Mesendoderm (in vitro differentiated cells): ENCODE measurements at regions not wholly inside any gene's neighbourhood (a gene's known extent, or its start where the extent isn't known, plus 50 kb on each side); places are given as distances from the start of the nearest gene placed in this dataset.
A peak's percentile ranks its signal among the peaks of the same experiment; 100 is the strongest.
"Not testable (repeated sequence)": the region's sequence is repeated elsewhere in the genome, so short reads cannot be mapped to it uniquely, and the experiment has no call there.

Source experiments
- DNase-seq: peaks from one replicate; pipeline ENCODE4 v3.0.0; 2013
- H2AK5ac ChIP-seq: 2 replicates; pipeline ENCODE4 v1.6.1; 2013; ENCODE audit warnings: low read length, inconsistent platforms
- H2BK120ac ChIP-seq: 2 replicates; pipeline ENCODE4 v1.6.1; 2013; ENCODE audit warnings: low read depth, mild to moderate bottlenecking, low read length, moderate library complexity, mixed read lengths
- H2BK15ac ChIP-seq: replicated peaks from 2 replicates; pipeline ENCODE4 v1.6.1; 2013; ENCODE audit warnings: low read depth, mild to moderate bottlenecking, moderate library complexity
- H2BK5ac ChIP-seq: 2 replicates; pipeline ENCODE4 v1.6.1; 2013; ENCODE audit warnings: low read length, inconsistent platforms
- H3K18ac ChIP-seq: 2 replicates; pipeline ENCODE4 v1.6.1; 2013; ENCODE audit warnings: mild to moderate bottlenecking, low read length, mixed read lengths
- H3K23ac ChIP-seq: one replicate; pipeline ENCODE4 v1.6.1; 2013; ENCODE audit warnings: low read length
- H3K27ac ChIP-seq: 2 replicates; pipeline ENCODE4 v1.5.1; 2013; ENCODE audit warnings: low read depth, mild to moderate bottlenecking, inconsistent platforms, low read length, moderate library complexity
- H3K27me3 ChIP-seq: 2 replicates; pipeline ENCODE4 v1.6.1; 2013; ENCODE audit warnings: low read length, control low read depth, mild to moderate bottlenecking, inconsistent platforms; ENCODE audit not compliant: insufficient read depth, poor library complexity
- H3K36me3 ChIP-seq: 2 replicates; pipeline ENCODE4 v1.6.1; 2013; ENCODE audit warnings: low read length, inconsistent platforms; ENCODE audit not compliant: control insufficient read depth, insufficient read depth
- H3K4ac ChIP-seq: one replicate; pipeline ENCODE4 v1.6.1; 2013; ENCODE audit warnings: low read depth, mild to moderate bottlenecking, low read length, moderate library complexity
- H3K4me1 ChIP-seq: 2 replicates; pipeline ENCODE4 v1.6.1; 2013; ENCODE audit warnings: low read depth, low read length, inconsistent platforms; ENCODE audit not compliant: control insufficient read depth
- H3K4me2 ChIP-seq: 2 replicates; pipeline ENCODE4 v1.6.1; 2013; ENCODE audit warnings: low read length
- H3K4me3 ChIP-seq: 2 replicates; pipeline ENCODE4 v1.5.1; 2013; ENCODE audit warnings: mild to moderate bottlenecking, low read length
- H3K56ac ChIP-seq: one replicate; pipeline ENCODE4 v1.6.1; 2013; ENCODE audit warnings: low read length
- H3K79me1 ChIP-seq: 2 replicates; pipeline ENCODE4 v1.6.1; 2013; ENCODE audit warnings: low read length, inconsistent platforms
- H3K79me2 ChIP-seq: 2 replicates; pipeline ENCODE4 v1.6.1; 2013; ENCODE audit warnings: mild to moderate bottlenecking, low read length; ENCODE audit not compliant: control insufficient read depth, insufficient read depth
- H3K9ac ChIP-seq: 2 replicates; pipeline ENCODE4 v1.6.1; 2013; ENCODE audit warnings: low read length, inconsistent platforms
- H4K5ac ChIP-seq: one replicate; pipeline ENCODE4 v1.6.1; 2013; ENCODE audit warnings: low read length
- H4K8ac ChIP-seq: one replicate; pipeline ENCODE4 v1.6.1; 2013; ENCODE audit warnings: low read depth, mild to moderate bottlenecking, control low read depth, low read length, moderate library complexity
- WGBS: extraction: QIAGEN DNeasy Blood & Tissue Kit; methylation state at CpG from one replicate; pipeline ENCODE4 v1.1.7; 2013; ENCODE audit warnings: low lambda C conversion rate, missing lambda C conversion rate; ENCODE audit not compliant: insufficient coverage; ENCODE audit errors: extremely low coverage; 5-methylcytosine and 5-hydroxymethylcytosine counted together

DNA sequence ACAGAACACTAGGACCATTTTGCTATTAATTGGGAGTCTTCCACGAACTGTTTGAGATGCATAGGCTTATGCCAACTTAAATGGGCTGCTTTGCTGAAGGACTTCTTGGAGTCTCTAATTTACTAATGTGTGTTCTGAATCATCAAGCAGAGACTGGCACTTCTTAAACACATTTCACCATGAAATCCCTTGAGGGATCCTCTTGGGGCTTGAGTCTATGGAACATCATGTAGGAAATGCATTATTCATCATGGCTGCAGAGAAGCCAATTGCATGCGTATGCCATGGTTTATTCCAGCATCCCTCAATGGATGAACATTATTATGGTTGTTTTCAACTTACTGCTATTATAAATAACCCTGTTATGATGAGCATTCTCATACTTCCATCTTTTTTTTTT, 73.4 kb downstream of the FGD2 start:
- Histone ChIP-seq H2BK5ac (no peak overlapping the region), H4K5ac (no peak overlapping the region), H3K4me1 (peaks cover 2% of the 10 kb centered on the region), H3K4me2 (no peak overlapping the region), H3K9ac (no peak overlapping the region), H3K56ac (no peak overlapping the region), H3K36me3 (no peaks in the 10 kb centered on the region), H2BK15ac (no peak overlapping the region), H3K4ac (no peak overlapping the region), H3K23ac (no peak overlapping the region), H3K27ac (no peak overlapping the region), H2BK120ac (no peak overlapping the region), H3K79me1 (no peaks in the 10 kb centered on the region), H3K4me3 (no peak overlapping the region), H2AK5ac (no peak overlapping the region), H3K79me2 (no peaks in the 10 kb centered on the region), H3K27me3 (no peaks in the 10 kb centered on the region), H4K8ac (no peak overlapping the region), H3K18ac (no peak overlapping the region)
- WGBS, result no CpG with 5 or more reads among the region's 2 CpGs
- DNase-seq, result no peak

GRCh38 chr6:37081042-37081607, 75.7 kb downstream of the FGD2 start:
- Histone ChIP-seq H2BK15ac (no peak overlapping the region), H4K8ac (no peak overlapping the region), H3K4me3 (no peak overlapping the region), H3K56ac (no peak overlapping the region), H3K4ac (no peak overlapping the region), H3K4me1 (peaks cover 2% of the 10 kb centered on the region), H3K36me3 (no peaks in the 10 kb centered on the region), H3K79me1 (no peaks in the 10 kb centered on the region), H3K18ac (no peak overlapping the region), H4K5ac (no peak overlapping the region), H3K79me2 (no peaks in the 10 kb centered on the region), H2BK5ac (no peak overlapping the region), H3K9ac (no peak overlapping the region), H3K23ac (no peak overlapping the region), H2BK120ac (no peak overlapping the region), H3K4me2 (no peak overlapping the region), H2AK5ac (no peak overlapping the region), H3K27me3 (no peaks in the 10 kb centered on the region), H3K27ac (no peak overlapping the region)
- no CpG with 5 or more reads among the region's 7 CpGs for WGBS
- DNase-seq, result no peak

- no peak overlapping the region for H3K23ac ChIP-seq
- H2BK5ac ChIP-seq, result no peak overlapping the region
- no peak overlapping the region for H3K4ac ChIP-seq
- H3K79me1 ChIP-seq, result no peaks in the 10 kb centered on the region
- no peak overlapping the region for H3K27ac ChIP-seq
- H3K9ac ChIP-seq, result no peak overlapping the region
- H3K4me2 ChIP-seq, result no peak overlapping the region
- DNase-seq, result no peak
- no peak overlapping the region for H4K5ac ChIP-seq
- WGBS, result no CpG with 5 or more reads among the region's 17 CpGs
- H3K36me3 ChIP-seq, result no peaks in the 10 kb centered on the region
- no peak overlapping the region for H2AK5ac ChIP-seq
- no peak overlapping the region for H3K4me3 ChIP-seq
- H3K4me1 ChIP-seq, result peaks cover 2% of the 10 kb centered on the region
- H4K8ac ChIP-seq, result no peak overlapping the region
- H3K56ac ChIP-seq, result no peak overlapping the region
- no peaks in the 10 kb centered on the region for H3K79me2 ChIP-seq
- H3K27me3 ChIP-seq, result no peaks in the 10 kb centered on the region
- no peak overlapping the region for H2BK120ac ChIP-seq
- no peak overlapping the region for H3K18ac ChIP-seq
- no peak overlapping the region for H2BK15ac ChIP-seq
Observed at GRCh38 chr6:37082390-37083130, 77.1 kb downstream of the FGD2 start.

DNA sequence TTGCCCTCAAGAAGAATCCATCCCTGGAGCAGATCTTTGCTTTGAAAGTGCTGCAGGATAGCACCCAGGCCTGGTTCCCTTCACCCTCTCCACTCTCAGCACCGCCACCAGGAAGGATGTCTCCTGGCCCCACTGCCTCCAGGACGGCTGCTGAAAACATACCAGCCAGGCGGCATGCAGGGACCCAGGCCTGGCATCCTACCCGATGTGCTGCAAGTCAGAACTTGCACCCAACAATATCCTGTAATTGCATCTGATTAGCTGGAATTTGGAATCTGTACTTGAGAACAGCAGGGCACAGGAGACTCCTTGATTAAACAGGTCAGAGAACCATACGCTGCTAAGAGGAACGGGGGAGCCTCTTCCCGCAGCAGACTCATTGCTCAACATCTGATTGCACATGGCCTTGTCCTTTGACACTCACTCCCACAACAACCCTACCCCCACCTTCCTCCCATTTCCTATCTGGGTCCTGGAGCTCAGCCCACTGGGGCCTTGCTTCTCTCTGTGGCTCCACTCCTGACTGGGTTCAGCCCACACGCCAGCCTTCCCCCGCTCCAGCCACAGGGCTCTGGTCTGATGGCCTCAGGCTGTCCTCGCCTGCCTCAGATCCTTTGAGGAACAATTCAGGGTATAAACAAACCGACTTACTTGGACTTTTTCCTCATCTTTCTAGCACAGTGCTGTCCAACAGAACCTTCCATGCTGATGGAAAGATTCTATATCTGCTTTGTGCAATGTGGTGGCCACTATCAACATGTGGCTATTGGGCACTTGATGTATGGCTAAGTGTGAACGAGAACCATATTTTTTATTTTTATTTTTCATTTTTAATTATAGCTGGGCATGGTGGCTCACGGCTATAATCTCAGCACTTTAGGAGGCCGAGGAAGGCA, 78.0 kb downstream of the FGD2 start:
- DNase-seq, result peak; percentile 44
- Histone ChIP-seq H3K27me3 (no peaks in the 10 kb centered on the region), H4K5ac (no peak overlapping the region), H3K36me3 (no peaks in the 10 kb centered on the region), H2AK5ac (no peak overlapping the region), H3K79me1 (no peaks in the 10 kb centered on the region), H3K23ac (no peak overlapping the region), H3K9ac (no peak overlapping the region), H3K79me2 (no peaks in the 10 kb centered on the region), H3K4me3 (no peak overlapping the region), H2BK5ac (no peak overlapping the region), H3K18ac (peak overlapping the region; percentile 18), H4K8ac (no peak overlapping the region), H3K56ac (no peak overlapping the region), H3K4me1 (peaks cover 2% of the 10 kb centered on the region), H2BK15ac (no peak overlapping the region), H3K27ac (no peak overlapping the region), H3K4me2 (no peak overlapping the region), H2BK120ac (no peak overlapping the region), H3K4ac (no peak overlapping the region)
- no CpG with 5 or more reads among the region's 14 CpGs for WGBS

DNA sequence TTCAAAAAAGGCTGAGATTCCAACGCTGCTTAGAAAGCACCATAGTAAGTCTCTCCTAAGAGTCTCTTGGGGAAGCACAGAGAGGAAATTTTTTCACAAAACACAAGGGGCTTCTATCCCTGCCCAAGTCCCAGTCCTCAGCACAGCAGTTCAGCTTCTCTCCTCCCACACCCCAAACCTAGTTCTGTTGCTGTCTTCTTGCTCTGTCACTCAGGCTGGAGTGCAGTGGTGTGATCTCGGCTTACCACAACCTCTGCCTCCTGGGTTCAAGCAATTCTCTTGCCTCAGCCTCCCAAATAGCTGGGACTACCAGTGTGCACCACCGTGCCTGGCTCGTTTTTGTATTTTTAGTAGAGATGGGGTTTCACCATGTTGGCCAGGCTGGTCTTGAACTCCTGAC, 79.2 kb downstream of the FGD2 start:
- not testable (repeated sequence) for H3K23ac ChIP-seq, H3K27me3 ChIP-seq, H3K4me1 ChIP-seq, H3K79me1 ChIP-seq, H2BK15ac ChIP-seq, H3K18ac ChIP-seq, H2BK5ac ChIP-seq, H2BK120ac ChIP-seq, H3K4me3 ChIP-seq, DNase-seq, H2AK5ac ChIP-seq, H3K79me2 ChIP-seq, H4K8ac ChIP-seq, H3K4ac ChIP-seq, H3K56ac ChIP-seq, H3K36me3 ChIP-seq, H3K27ac ChIP-seq, H4K5ac ChIP-seq, H3K9ac ChIP-seq, H3K4me2 ChIP-seq
- no CpG with 5 or more reads among the region's 4 CpGs for WGBS
